Osteocyte (in vitro differentiated cells): ENCODE measurements at regions not wholly inside any gene's neighbourhood (a gene's known extent, or its start where the extent isn't known, plus 50 kb on each side); places are given as distances from the start of the nearest gene placed in this dataset.

Experiments used
- DNase-seq: peaks from one replicate; pipeline ENCODE4 v3.0.0; 2021; ENCODE audit warnings: mixed read lengths; ENCODE audit not compliant: unreplicated experiment; ENCODE audit errors: extremely low spot score
- H3K27ac Mint-ChIP-seq: one replicate; pipeline ENCODE4 v1.8.0; 2021; ENCODE audit warnings: mild to moderate bottlenecking, mixed read lengths; ENCODE audit not compliant: unreplicated experiment
- H3K27me3 Mint-ChIP-seq: one replicate; pipeline ENCODE4 v1.8.0; 2021; ENCODE audit warnings: mixed read lengths; ENCODE audit not compliant: unreplicated experiment
- H3K36me3 Mint-ChIP-seq: one replicate; pipeline ENCODE4 v1.8.0; 2021; ENCODE audit warnings: mixed read lengths; ENCODE audit not compliant: unreplicated experiment
- H3K4me1 Mint-ChIP-seq: one replicate; pipeline ENCODE4 v1.8.0; 2021; ENCODE audit warnings: mixed read lengths; ENCODE audit not compliant: unreplicated experiment
- H3K4me3 Mint-ChIP-seq: one replicate; pipeline ENCODE4 v1.8.0; 2021; ENCODE audit warnings: mild to moderate bottlenecking, moderate library complexity, mixed read lengths; ENCODE audit not compliant: unreplicated experiment
- H3K9me3 Mint-ChIP-seq: one replicate; pipeline ENCODE4 v1.8.0; 2021; ENCODE audit warnings: mixed read lengths; ENCODE audit not compliant: unreplicated experiment
- CTCF ChIP-seq: fragments of 200-600 bp; sonication (generic); IDR thresholded peaks from 2 replicates; pipeline ENCODE4 v1.5.0; 2021; ENCODE audit warnings: antibody characterized with exemption, mild to moderate bottlenecking, moderate library complexity

- DNase-seq, result peak; percentile 51
- Mint-ChIP-seq H3K9me3 (no peaks in the 10 kb centered on the region), H3K27ac (no peak overlapping the region), H3K36me3 (no peaks in the 10 kb centered on the region), H3K4me1 (no peaks in the 10 kb centered on the region), H3K27me3 (peaks cover 23% of the 10 kb centered on the region), H3K4me3 (no peak overlapping the region)
- TF ChIP-seq CTCF, result no peak
Measured at GRCh38 chr13:97660594-97661260, 226.8 kb downstream of the RAP2A start.

GRCh38 chr13:97686594-97686993 lies 252.6 kb downstream of the RAP2A start:
- TF ChIP-seq CTCF, result no peak
- Mint-ChIP-seq H3K36me3 (no peaks in the 10 kb centered on the region), H3K9me3 (no peaks in the 10 kb centered on the region), H3K4me1 (no peaks in the 10 kb centered on the region), H3K4me3 (no peak overlapping the region), H3K27ac (no peak overlapping the region), H3K27me3 (peaks cover 19% of the 10 kb centered on the region)
- no peak for DNase-seq

GRCh38 chr13:97692628-97693027 lies 258.7 kb downstream of the RAP2A start:
- no peak for TF ChIP-seq CTCF
- no peak overlapping the region for H3K27ac Mint-ChIP-seq
- H3K4me3 Mint-ChIP-seq, result no peak overlapping the region
- no peak for DNase-seq
- no peaks in the 10 kb centered on the region for H3K36me3 Mint-ChIP-seq
- H3K27me3 Mint-ChIP-seq, result peaks cover 16% of the 10 kb centered on the region
- no peaks in the 10 kb centered on the region for H3K4me1 Mint-ChIP-seq
- H3K9me3 Mint-ChIP-seq, result peaks cover 3% of the 10 kb centered on the region

- H3K27ac Mint-ChIP-seq, result no peak overlapping the region
- no peaks in the 10 kb centered on the region for H3K4me1 Mint-ChIP-seq
- no peak overlapping the region for H3K4me3 Mint-ChIP-seq
- no peak for DNase-seq
- H3K27me3 Mint-ChIP-seq, result peaks cover 12% of the 10 kb centered on the region
- no peak for TF ChIP-seq CTCF
- H3K9me3 Mint-ChIP-seq, result peaks cover 3% of the 10 kb centered on the region
- no peaks in the 10 kb centered on the region for H3K36me3 Mint-ChIP-seq
Measured at GRCh38 chr13:97695684-97696083, 257.8 kb upstream of the IPO5 start.

GRCh38 chr13:97696921-97697320 lies 256.6 kb upstream of the IPO5 start:
- Mint-ChIP-seq H3K36me3 (no peaks in the 10 kb centered on the region), H3K27me3 (peaks cover 6% of the 10 kb centered on the region), H3K27ac (no peak overlapping the region), H3K4me1 (no peaks in the 10 kb centered on the region), H3K9me3 (peaks cover 3% of the 10 kb centered on the region), H3K4me3 (no peak overlapping the region)
- TF ChIP-seq CTCF, result no peak
- no peak for DNase-seq
